T-helper 1 cell treated with Interleukin-12 subunit alpha and Interleukin-12 subunit beta and Interleukin-4 antibody, amounts not matched to agents 30 μg/mL and 1 μg/mL, for 36 hours (primary cell): ENCODE measurements at regions not wholly inside any gene's neighbourhood (a gene's known extent, or its start where the extent isn't known, plus 50 kb on each side); places are given as distances from the start of the nearest gene placed in this dataset.

Experiments used
- H3K27ac Mint-ChIP-seq: one replicate; pipeline ENCODE4 v1.8.0; 2021; ENCODE audit warnings: mild to moderate bottlenecking, mixed read lengths
- H3K27me3 Mint-ChIP-seq: one replicate; pipeline ENCODE4 v1.8.0; 2021; ENCODE audit warnings: low read depth, mixed read lengths
- H3K36me3 Mint-ChIP-seq: one replicate; pipeline ENCODE4 v1.8.0; 2021; ENCODE audit warnings: low read depth, mixed read lengths
- H3K4me1 Mint-ChIP-seq: one replicate; pipeline ENCODE4 v1.8.0; 2021; ENCODE audit warnings: low read depth, mixed read lengths
- H3K4me3 Mint-ChIP-seq: one replicate; pipeline ENCODE4 v1.8.0; 2021; ENCODE audit warnings: mild to moderate bottlenecking, moderate library complexity, mixed read lengths
- H3K9me3 Mint-ChIP-seq: one replicate; pipeline ENCODE4 v1.8.0; 2021; ENCODE audit warnings: mixed read lengths

DNA sequence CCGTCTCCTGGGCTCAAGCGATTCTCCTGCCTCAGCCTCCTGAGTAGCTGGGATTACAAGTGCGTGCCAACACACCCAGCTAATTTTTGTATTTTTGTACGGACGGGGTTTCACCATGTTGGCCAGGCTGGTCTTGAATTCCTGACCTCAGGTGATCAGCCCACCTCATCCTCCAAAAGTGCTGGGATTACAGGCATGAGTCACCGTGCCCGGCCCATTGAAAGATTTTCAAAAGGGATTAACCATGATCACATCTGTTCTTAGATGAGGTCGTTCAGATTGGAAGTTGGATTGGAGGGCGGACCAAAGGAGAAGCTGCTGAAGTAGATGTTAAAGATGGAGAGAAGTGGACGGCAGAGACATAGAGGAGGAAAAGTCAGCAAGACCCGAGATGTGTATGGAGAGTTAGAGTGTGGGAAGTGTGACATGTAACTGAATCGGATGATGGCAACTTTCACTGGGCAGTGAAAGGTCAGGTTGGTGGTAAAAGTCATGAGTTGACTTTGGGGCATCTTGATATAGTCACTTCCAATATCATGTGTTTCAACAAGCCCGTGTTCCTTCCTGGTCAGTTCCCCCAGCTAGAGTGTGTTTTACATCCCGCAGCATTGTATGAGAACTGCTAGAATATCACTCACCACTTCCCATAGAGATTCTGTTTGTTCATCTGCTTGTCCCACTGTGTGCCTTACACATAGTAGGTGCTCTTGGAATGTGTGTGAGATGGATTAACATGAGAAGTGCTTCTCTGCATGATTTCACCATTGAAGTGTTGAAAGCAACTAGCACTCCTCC is 54.4 kb upstream of the TINAGL1 start:
- Mint-ChIP-seq H3K27ac (no peak overlapping the region), H3K4me3 (no peak overlapping the region), H3K27me3 (peaks cover 18% of the 10 kb centered on the region), H3K36me3 (no peaks in the 10 kb centered on the region), H3K4me1 (no peaks in the 10 kb centered on the region), H3K9me3 (no peaks in the 10 kb centered on the region)

DNA sequence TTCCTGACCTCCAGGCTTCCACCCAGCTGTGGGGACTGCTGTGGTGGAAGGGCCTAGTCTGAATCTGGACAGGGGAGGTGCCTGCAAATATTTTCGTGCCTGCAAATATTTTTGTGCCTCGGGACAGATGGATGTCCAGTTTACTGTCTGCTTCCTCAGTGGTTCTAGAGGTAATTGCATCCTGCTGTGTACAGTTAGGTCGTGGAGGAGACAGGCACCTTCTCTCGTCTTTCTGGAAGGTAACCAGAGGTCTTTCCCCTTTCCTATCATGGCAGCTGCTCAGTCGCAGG is 53.8 kb upstream of the TINAGL1 start:
- no peaks in the 10 kb centered on the region for H3K9me3 Mint-ChIP-seq
- no peaks in the 10 kb centered on the region for H3K4me1 Mint-ChIP-seq
- H3K27me3 Mint-ChIP-seq, result peaks cover 18% of the 10 kb centered on the region
- H3K36me3 Mint-ChIP-seq, result no peaks in the 10 kb centered on the region
- H3K27ac Mint-ChIP-seq, result no peak overlapping the region
- H3K4me3 Mint-ChIP-seq, result no peak overlapping the region

DNA sequence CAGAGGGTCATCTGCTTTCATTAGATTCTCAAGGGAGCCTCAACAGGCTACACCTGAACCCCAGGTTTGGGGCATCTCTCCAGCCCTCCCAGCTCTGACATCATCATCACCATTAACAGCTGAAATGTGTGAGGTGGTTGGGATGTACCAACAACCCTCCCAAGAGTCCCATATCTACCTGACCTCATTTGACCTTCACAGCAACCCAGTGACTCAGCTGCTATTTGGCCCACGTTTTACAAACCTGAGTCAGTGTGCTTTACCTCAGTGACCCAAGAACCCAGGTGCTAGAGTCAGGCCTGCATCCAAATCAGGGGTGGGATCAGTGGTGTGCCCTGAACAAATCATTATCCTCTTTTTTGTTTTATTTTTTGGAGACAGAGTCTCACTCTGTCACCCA is 53.3 kb upstream of the TINAGL1 start:
- H3K9me3 Mint-ChIP-seq, result no peaks in the 10 kb centered on the region
- no peaks in the 10 kb centered on the region for H3K36me3 Mint-ChIP-seq
- no peaks in the 10 kb centered on the region for H3K4me1 Mint-ChIP-seq
- peaks cover 20% of the 10 kb centered on the region for H3K27me3 Mint-ChIP-seq
- H3K27ac Mint-ChIP-seq, result no peak overlapping the region
- no peak overlapping the region for H3K4me3 Mint-ChIP-seq

DNA sequence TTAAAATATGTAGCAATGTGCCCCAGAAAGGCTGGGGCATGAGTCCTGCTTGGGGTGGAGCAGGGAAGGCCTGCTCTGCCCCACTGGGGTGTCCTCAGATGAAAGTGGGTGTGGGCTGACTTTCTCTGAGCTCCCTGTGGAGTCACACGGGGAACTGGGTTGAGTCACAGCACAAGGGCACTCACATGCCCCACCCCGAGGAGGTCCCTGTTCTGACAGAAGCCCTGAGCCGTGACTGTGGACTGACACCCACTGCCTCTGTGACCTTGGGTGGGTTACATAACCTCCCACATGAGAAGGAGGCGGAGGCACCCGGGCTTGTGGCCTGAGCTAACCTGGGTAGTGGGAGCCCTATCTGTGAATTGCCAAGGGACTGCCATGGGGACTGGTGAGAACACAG is 52.5 kb upstream of the TINAGL1 start:
- Mint-ChIP-seq H3K4me3 (no peak overlapping the region), H3K27ac (no peak overlapping the region), H3K9me3 (no peaks in the 10 kb centered on the region), H3K36me3 (no peaks in the 10 kb centered on the region), H3K4me1 (no peaks in the 10 kb centered on the region), H3K27me3 (peaks cover 24% of the 10 kb centered on the region)

DNA sequence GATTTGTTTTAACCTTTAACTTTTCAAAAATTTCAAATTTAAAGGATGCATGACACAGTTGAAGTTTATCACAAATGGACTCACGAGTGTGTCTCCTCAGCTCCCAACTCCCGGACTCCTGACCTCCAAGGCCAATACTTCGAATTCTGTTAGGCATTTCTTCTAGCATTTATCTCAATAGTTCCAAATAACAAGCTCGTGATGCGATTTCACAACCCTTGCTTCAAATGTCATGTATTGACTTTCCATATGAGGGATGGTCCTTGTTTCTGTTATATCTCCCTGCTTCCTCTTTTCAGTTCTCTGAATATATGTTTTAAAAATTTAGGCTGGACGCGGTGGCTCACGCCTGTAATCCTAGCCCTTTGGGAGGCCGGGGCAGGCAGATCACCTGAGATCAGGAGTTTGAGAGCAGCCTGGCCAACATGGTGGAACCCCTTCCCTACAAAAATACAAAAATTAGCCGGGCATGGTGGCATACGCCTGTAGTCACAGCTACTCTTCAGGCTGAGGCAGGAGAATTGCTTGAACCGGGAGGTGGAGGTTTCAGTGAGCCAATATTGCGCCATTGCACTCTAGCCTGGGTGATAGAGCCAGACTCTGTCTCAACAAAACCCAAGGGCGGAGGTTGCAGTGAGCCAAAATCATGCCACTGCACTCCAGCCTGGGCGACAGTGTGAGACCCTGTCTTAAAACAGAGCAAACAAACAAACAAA is 52.0 kb upstream of the TINAGL1 start:
- no peaks in the 10 kb centered on the region for H3K36me3 Mint-ChIP-seq
- no peak overlapping the region for H3K27ac Mint-ChIP-seq
- H3K27me3 Mint-ChIP-seq, result peaks cover 22% of the 10 kb centered on the region
- H3K9me3 Mint-ChIP-seq, result no peaks in the 10 kb centered on the region
- no peaks in the 10 kb centered on the region for H3K4me1 Mint-ChIP-seq
- H3K4me3 Mint-ChIP-seq, result no peak overlapping the region
